HCT116 (cell line): ENCODE measurements at regions not wholly inside any gene's neighbourhood (a gene's known extent, or its start where the extent isn't known, plus 50 kb on each side); places are given as distances from the start of the nearest gene placed in this dataset.

Experiments
- ATAC-seq: fragments of 200-7000 bp; cut with Tn5 transposase; 2 replicates; pipeline ENCODE4 v1.9.1; 2020; ENCODE audit warnings: mild to moderate bottlenecking, moderate library complexity
- BruUV-seq: library from RNA; stranded (reverse); fragments of 400-500 nt; replicated peaks from 2 replicates; lab custom pipeline; 2021; lab: Mats Ljungman, UMichigan
- CTCF ChIA-PET: fragments of 300-600 bp; sonication (Branson Sonifier 250); formaldehyde crosslinking; loops from one replicate; lab custom pipeline; 2021; ENCODE audit warnings: antibody characterized with exemption; lab: Charles Lee
- POLR2A ChIA-PET: fragments of 300-600, 350-600 bp; sonication (Branson Sonifier 250); formaldehyde crosslinking; loops from one replicate; lab custom pipeline; 2021; ENCODE audit warnings: antibody characterized with exemption; lab: Charles Lee
- RAD21 ChIA-PET, 2 experiments: fragments of 300-600 bp; sonication (Branson Sonifier 250); formaldehyde crosslinking; loops; one replicate each; lab custom pipeline; 2023; ENCODE audit warnings: low total read pairs in 2 of 2; ENCODE audit not compliant: uncharacterized antibody in 2 of 2, unreplicated experiment in 2 of 2, low non-redundant PET in 1 of 2; lab: Charles Lee
- DNase-seq: peaks from one replicate; pipeline ENCODE4 v3.0.0-alpha.2; 2010; ENCODE audit warnings: low read depth, low spot score
- H2AFZ ChIP-seq: fragments of 200-600 bp; shearing (Covaris generic), sonication (generic); 2 replicates; pipeline ENCODE4 v1.6.1; 2017; ENCODE audit warnings: low read depth, mixed run types, mixed read lengths, antibody characterized with exemption, low read length; ENCODE audit not compliant: poor library complexity, severe bottlenecking
- H3K27ac ChIP-seq: 2 replicates; pipeline ENCODE4 v1.5.1; 2012; ENCODE audit warnings: low read depth, low read length
- H3K27me3 ChIP-seq: fragments of 200-600 bp; sonication (generic); 2 replicates; pipeline ENCODE4 v1.6.1; 2016; ENCODE audit warnings: mixed run types, low read length, mixed read lengths; ENCODE audit not compliant: insufficient read depth
- H3K36me3 ChIP-seq, 2 experiments: fragments of 200-500 bp in 1 of 2; fragments of 200-600 bp in 1 of 2; sonication (Bioruptor generic) in 1 of 2; sonication (generic) in 1 of 2; 2 replicates each; pipeline versions ENCODE4 v1.5.1 to v1.6.1; 2014 to 2016; ENCODE audit warnings: low read length in 2 of 2, inconsistent platforms in 1 of 2, mixed read lengths in 1 of 2, mixed run types in 1 of 2; ENCODE audit not compliant: insufficient read depth in 2 of 2, control insufficient read depth in 1 of 2
- H3K4me1 ChIP-seq, 2 experiments: fragments of 200-600 bp in 1 of 2; sonication (generic) in 1 of 2; 2 replicates each; pipeline versions ENCODE4 v1.5.1 to v1.6.1; 2012 to 2017; ENCODE audit warnings: low read length in 2 of 2, inconsistent platforms in 1 of 2, mild to moderate bottlenecking in 1 of 2, mixed read lengths in 1 of 2, mixed run types in 1 of 2, moderate library complexity in 1 of 2; ENCODE audit not compliant: insufficient read depth in 2 of 2, control insufficient read depth in 1 of 2
- H3K4me2 ChIP-seq: fragments of 200-600 bp; sonication (generic); 2 replicates; pipeline ENCODE4 v1.6.1; 2017; ENCODE audit warnings: mixed run types, low read length, mixed read lengths
- H3K4me3 ChIP-seq, 2 experiments: fragments of 200-600 bp in 1 of 2; sonication (generic) in 1 of 2; replicated peaks in 1 of 2; 2 replicates each; pipeline ENCODE4 v1.5.1; 2011 to 2016; ENCODE audit warnings: low read length in 2 of 2, control low read depth in 1 of 2, low read depth in 1 of 2, mild to moderate bottlenecking in 1 of 2, mixed read lengths in 1 of 2, mixed run types in 1 of 2
- H3K79me2 ChIP-seq: fragments of 200-600 bp; sonication (generic); 2 replicates; pipeline ENCODE4 v1.6.1; 2017; ENCODE audit warnings: mild to moderate bottlenecking, mixed run types, low read length, moderate library complexity, mixed read lengths; ENCODE audit not compliant: insufficient read depth
- H3K9ac ChIP-seq: fragments of 200-600 bp; sonication (generic); 2 replicates; pipeline ENCODE4 v1.6.1; 2016; ENCODE audit warnings: low read length, mixed read lengths
- H3K9me2 ChIP-seq: fragments of 200-600 bp; sonication (generic), shearing (Covaris generic); 2 replicates; pipeline ENCODE4 v1.6.1; 2017; ENCODE audit warnings: mixed run types, mild to moderate bottlenecking, moderate library complexity; ENCODE audit not compliant: insufficient read depth
- H3K9me3 ChIP-seq, 2 experiments: fragments of 200-500 bp in 1 of 2; fragments of 200-600 bp in 1 of 2; sonication (Bioruptor generic) in 1 of 2; sonication (generic) in 1 of 2; 2 replicates each; pipeline ENCODE4 v1.6.1; 2014 to 2017; ENCODE audit warnings: low read length in 2 of 2, mixed read lengths in 2 of 2, inconsistent platforms in 1 of 2, low read depth in 1 of 2, mild to moderate bottlenecking in 1 of 2, mixed run types in 1 of 2, moderate library complexity in 1 of 2; ENCODE audit not compliant: control insufficient read depth in 1 of 2, insufficient read depth in 1 of 2
- H4K20me1 ChIP-seq: fragments of 200-600 bp; sonication (generic), shearing (Covaris generic); 2 replicates; pipeline ENCODE4 v1.6.1; 2017; ENCODE audit warnings: mixed run types, mild to moderate bottlenecking, moderate library complexity; ENCODE audit not compliant: insufficient read depth
- CEBPB ChIP-seq: IDR thresholded peaks from 2 replicates; pipeline ENCODE4 v1.6.1; 2012; ENCODE audit warnings: low read depth
- EGR1 ChIP-seq: IDR thresholded peaks from 2 replicates; pipeline ENCODE4 v1.6.1; 2012; ENCODE audit warnings: low read depth
- EZH2phosphoT487 ChIP-seq: fragments of 200-600 bp; IDR thresholded peaks from 2 replicates; pipeline ENCODE4 v1.6.1; 2018; ENCODE audit warnings: antibody characterized with exemption, borderline replicate concordance
- FOSL1 ChIP-seq: IDR thresholded peaks from 2 replicates; pipeline ENCODE4 v1.6.1; 2012; ENCODE audit warnings: low read depth
- JUND ChIP-seq: IDR thresholded peaks from 2 replicates; pipeline ENCODE4 v1.6.1; 2012
- POLR2A ChIP-seq: IDR thresholded peaks from 2 replicates; pipeline ENCODE4 v1.7.0; 2011; ENCODE audit warnings: borderline replicate concordance; ENCODE audit not compliant: insufficient read depth, insufficient read length; ENCODE audit errors: extremely low read depth
- POLR2AphosphoS5 ChIP-seq: IDR thresholded peaks from 2 replicates; pipeline ENCODE4 v1.6.1; 2011; ENCODE audit warnings: mild to moderate bottlenecking, low read depth, low read length, moderate library complexity
- SP1 ChIP-seq: IDR thresholded peaks from 2 replicates; pipeline ENCODE4 v1.6.1; 2012; ENCODE audit warnings: low read depth
- SRF ChIP-seq: IDR thresholded peaks from 2 replicates; pipeline ENCODE4 v1.6.1; 2012; ENCODE audit warnings: low read depth
- TCF7L2 ChIP-seq: IDR thresholded peaks from 2 replicates; pipeline ENCODE4 v1.7.0; 2011; ENCODE audit warnings: borderline replicate concordance, inconsistent platforms; ENCODE audit not compliant: insufficient read depth, insufficient read length; ENCODE audit errors: extremely low read depth
- YY1 ChIP-seq: IDR thresholded peaks from 2 replicates; pipeline ENCODE4 v1.6.1; 2011; ENCODE audit warnings: low read length, low read depth, moderate library complexity, mild to moderate bottlenecking; ENCODE audit not compliant: insufficient replicate concordance; ENCODE audit errors: extremely low read depth
- ZNF274 ChIP-seq: fragments of 200-500 bp; sonication (Bioruptor generic); IDR thresholded peaks from 2 replicates; pipeline ENCODE4 v1.6.1; 2014; ENCODE audit warnings: mild to moderate bottlenecking, low read depth, low read length, inconsistent platforms
- intact Hi-C: fragments of 100-400 bp; cut with micrococcal nuclease; formaldehyde crosslinking; loops from 2 replicates; pipeline ENCODE4 v1.10.0; 2022
- TF ChIP-seq, protein P1 (sequence below): IDR thresholded peaks from 2 replicates; pipeline ENCODE4 v1.6.1; 2012
- TF ChIP-seq, protein P2 (sequence below): IDR thresholded peaks from 2 replicates; pipeline ENCODE4 v1.6.1; 2012
- TF ChIP-seq, protein P3 (sequence below), 3 experiments: fragments of 200-600 bp in 1 of 3; sonication (generic) in 1 of 3; IDR thresholded peaks in 2 of 3; conservative IDR thresholded peaks in 1 of 3; 2 replicates each; pipeline ENCODE4 v1.5.1; 2012 to 2017; ENCODE audit warnings: low read depth in 2 of 3, low read length in 2 of 3, antibody characterized with exemption in 1 of 3, borderline replicate concordance in 1 of 3, control low read depth in 1 of 3, mild to moderate bottlenecking in 1 of 3, mixed read lengths in 1 of 3, mixed run types in 1 of 3, moderate library complexity in 1 of 3; ENCODE audit not compliant: insufficient read depth in 1 of 3

DNA sequence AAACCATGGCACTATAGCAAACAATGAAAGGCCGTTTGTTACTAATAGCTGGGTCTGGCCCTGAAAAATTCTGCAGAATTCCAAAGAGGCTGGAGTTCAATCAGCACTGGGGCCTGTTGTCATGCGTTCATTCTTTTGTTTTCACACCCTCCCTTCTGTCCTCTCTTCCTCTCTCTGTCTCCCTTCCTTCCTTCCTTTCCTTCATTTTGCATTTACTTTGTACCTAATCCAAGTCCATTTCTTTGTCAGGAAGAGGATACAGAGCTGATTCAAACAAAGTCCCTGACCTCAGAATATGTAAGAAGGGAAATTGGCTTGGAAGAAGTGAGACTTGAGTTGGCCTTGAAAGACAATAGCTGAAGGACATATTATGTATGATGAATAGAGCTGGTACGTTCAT, 119.6 kb upstream of the LDB2 start:
- no TSS peak for BruUV-seq
- CTCF ChIA-PET = no interaction called here
- Histone ChIP-seq H3K4me1 (no peaks in the 10 kb centered on the region), H3K9me2 (no peaks in the 10 kb centered on the region), H4K20me1 (no peaks in the 10 kb centered on the region), H3K27me3 (peaks cover 13% of the 10 kb centered on the region; the same call in 1 of the 2 replicates), H3K4me2 (no peak overlapping the region), H3K27ac (no peak overlapping the region), H3K9me3 (no peaks in the 10 kb centered on the region), H3K4me3 (no peak overlapping the region), H2AFZ (no peak overlapping the region), H3K9ac (no peak overlapping the region), H3K36me3 (no peaks in the 10 kb centered on the region), H3K79me2 (no peaks in the 10 kb centered on the region)
- RAD21 ChIA-PET = no interaction called here
- intact Hi-C loops = no loop called here
- ATAC-seq (no peak), DNase-seq (no peak)
- TF ChIP-seq POLR2AphosphoS5 (no peak), SRF (no peak)
- POLR2A ChIA-PET = no interaction called here

DNA sequence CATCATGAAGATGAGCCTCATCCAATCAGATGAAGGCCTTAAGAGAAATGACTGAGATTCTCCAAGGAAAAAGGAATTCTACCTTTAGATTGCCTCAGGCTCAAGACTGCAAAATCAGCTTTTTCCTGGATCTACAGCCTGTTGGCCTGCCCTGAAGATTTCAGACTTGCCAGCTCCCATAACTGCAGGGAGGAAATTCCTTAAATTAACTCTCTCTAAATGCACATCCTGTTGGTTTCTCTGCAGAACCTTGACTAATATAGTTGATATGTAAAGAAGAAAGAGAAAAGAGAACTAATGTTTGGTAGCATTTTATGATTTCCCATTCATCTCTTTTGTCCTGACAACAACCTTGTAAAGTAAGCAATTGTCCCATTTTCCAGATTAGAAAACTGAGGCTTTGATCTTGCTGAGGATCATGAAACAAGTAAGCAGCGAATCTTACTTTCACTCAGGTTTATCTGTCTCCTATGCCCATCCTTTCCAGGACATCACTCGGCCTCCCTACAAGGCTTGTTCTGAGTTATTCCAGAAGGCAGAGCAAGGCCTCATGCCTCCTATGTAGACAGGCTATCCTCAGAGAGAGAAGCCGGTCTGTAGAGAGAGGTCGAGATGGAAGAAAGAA, 115.0 kb upstream of the LDB2 start:
- ChIA-PET POLR2A (no interaction called here), CTCF (no interaction called here), RAD21 (no interaction called here)
- TF ChIP-seq SP1 (no peak), ZNF274 (no peak), SRF (no peak), CEBPB (no peak), EGR1 (no peak), POLR2A (no peak), EZH2phosphoT487 (no peak), JUND (no peak), FOSL1 (no peak), TCF7L2 (no peak), YY1 (no peak)
- TF ChIP-seq, protein P1, sequence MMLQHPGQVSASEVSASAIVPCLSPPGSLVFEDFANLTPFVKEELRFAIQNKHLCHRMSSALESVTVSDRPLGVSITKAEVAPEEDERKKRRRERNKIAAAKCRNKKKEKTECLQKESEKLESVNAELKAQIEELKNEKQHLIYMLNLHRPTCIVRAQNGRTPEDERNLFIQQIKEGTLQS = no peak
- TF ChIP-seq, protein P2, sequence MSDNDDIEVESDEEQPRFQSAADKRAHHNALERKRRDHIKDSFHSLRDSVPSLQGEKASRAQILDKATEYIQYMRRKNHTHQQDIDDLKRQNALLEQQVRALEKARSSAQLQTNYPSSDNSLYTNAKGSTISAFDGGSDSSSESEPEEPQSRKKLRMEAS = no peak
- TF ChIP-seq, protein P3, sequence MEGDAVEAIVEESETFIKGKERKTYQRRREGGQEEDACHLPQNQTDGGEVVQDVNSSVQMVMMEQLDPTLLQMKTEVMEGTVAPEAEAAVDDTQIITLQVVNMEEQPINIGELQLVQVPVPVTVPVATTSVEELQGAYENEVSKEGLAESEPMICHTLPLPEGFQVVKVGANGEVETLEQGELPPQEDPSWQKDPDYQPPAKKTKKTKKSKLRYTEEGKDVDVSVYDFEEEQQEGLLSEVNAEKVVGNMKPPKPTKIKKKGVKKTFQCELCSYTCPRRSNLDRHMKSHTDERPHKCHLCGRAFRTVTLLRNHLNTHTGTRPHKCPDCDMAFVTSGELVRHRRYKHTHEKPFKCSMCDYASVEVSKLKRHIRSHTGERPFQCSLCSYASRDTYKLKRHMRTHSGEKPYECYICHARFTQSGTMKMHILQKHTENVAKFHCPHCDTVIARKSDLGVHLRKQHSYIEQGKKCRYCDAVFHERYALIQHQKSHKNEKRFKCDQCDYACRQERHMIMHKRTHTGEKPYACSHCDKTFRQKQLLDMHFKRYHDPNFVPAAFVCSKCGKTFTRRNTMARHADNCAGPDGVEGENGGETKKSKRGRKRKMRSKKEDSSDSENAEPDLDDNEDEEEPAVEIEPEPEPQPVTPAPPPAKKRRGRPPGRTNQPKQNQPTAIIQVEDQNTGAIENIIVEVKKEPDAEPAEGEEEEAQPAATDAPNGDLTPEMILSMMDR (IDR thresholded peaks at IDR 0.05 in 2 of 3, conservative IDR thresholded peaks at IDR 0.05 in 1 of 3; ENCODE audit: borderline replicate concordance in 1 of 3, insufficient read depth in 1 of 3, low read depth in 2 of 3, low read length in 2 of 3) = no peak
- no peaks in the 10 kb centered on the region for H3K9me2 ChIP-seq
- no peaks in the 10 kb centered on the region for H3K4me1 ChIP-seq
- intact Hi-C loops = no loop called here
- H3K4me3 ChIP-seq = no peak overlapping the region
- no peaks in the 10 kb centered on the region for H3K36me3 ChIP-seq
- no peaks in the 10 kb centered on the region for H4K20me1 ChIP-seq
- no peaks in the 10 kb centered on the region for H3K9me3 ChIP-seq
- H3K27ac ChIP-seq = no peak overlapping the region
- H3K27me3 ChIP-seq = no peaks in the 10 kb centered on the region
- ATAC-seq (no peak), DNase-seq (no peak)
- H2AFZ ChIP-seq = no peak overlapping the region
- BruUV-seq = no TSS peak
- no peak overlapping the region for H3K9ac ChIP-seq
- no peaks in the 10 kb centered on the region for H3K79me2 ChIP-seq
- H3K4me2 ChIP-seq = no peak overlapping the region
